Neural cell (in vitro differentiated cells): ENCODE measurements at regions not wholly inside any gene's neighbourhood (a gene's known extent, or its start where the extent isn't known, plus 50 kb on each side); places are given as distances from the start of the nearest gene placed in this dataset.

ENCODE experiments used
- H2AFZ ChIP-seq: fragments of 200-600, 300-800 bp; sonication (generic), shearing (Covaris generic); 2 replicates; pipeline ENCODE4 v1.6.0; 2014; ENCODE audit warnings: low read depth, mild to moderate bottlenecking, antibody characterized with exemption, low read length, moderate library complexity
- H3F3A ChIP-seq: fragments of 200-600 bp; shearing (Covaris generic); 2 replicates; pipeline ENCODE4 v1.6.1; 2016; ENCODE audit warnings: mild to moderate bottlenecking, moderate library complexity, mixed read lengths, antibody characterized with exemption, low read length; ENCODE audit not compliant: insufficient read depth, poor library complexity, severe bottlenecking
- H3K27ac ChIP-seq: fragments of 200-600, 300-800 bp; sonication (generic), shearing (Covaris generic); 2 replicates; pipeline ENCODE4 v1.5.1; 2014; ENCODE audit warnings: mild to moderate bottlenecking, low read length, moderate library complexity
- H3K27me3 ChIP-seq: fragments of 300-800, 200-600 bp; sonication (generic), shearing (Covaris generic); 2 replicates; pipeline ENCODE4 v1.6.0; 2014; ENCODE audit warnings: mild to moderate bottlenecking, low read depth, low read length, moderate library complexity; ENCODE audit not compliant: insufficient read depth
- H3K36me3 ChIP-seq: fragments of 300-800, 200-600 bp; sonication (generic), shearing (Covaris generic); 2 replicates; pipeline ENCODE4 v1.5.1; 2014; ENCODE audit warnings: mild to moderate bottlenecking, antibody characterized with exemption, low read length, moderate library complexity; ENCODE audit not compliant: insufficient read depth
- H3K4me2 ChIP-seq: fragments of 300-800, 200-600 bp; sonication (generic), shearing (Covaris generic); 2 replicates; pipeline ENCODE4 v1.6.0; 2014; ENCODE audit warnings: mild to moderate bottlenecking, low read length
- H3K4me3 ChIP-seq: fragments of 300-800, 200-600 bp; sonication (generic), shearing (Covaris generic); 2 replicates; pipeline ENCODE4 v1.5.1; 2014; ENCODE audit warnings: mild to moderate bottlenecking, low read length, moderate library complexity
- H3K79me2 ChIP-seq: fragments of 200-600 bp; shearing (Covaris generic); replicated peaks from 2 replicates; pipeline ENCODE4 v1.6.0; 2014; ENCODE audit warnings: mild to moderate bottlenecking, low read length, moderate library complexity; ENCODE audit not compliant: insufficient read depth
- H3K9ac ChIP-seq: fragments of 300-800, 200-600 bp; sonication (generic), shearing (Covaris generic); 2 replicates; pipeline ENCODE4 v1.6.1; 2016; ENCODE audit warnings: mild to moderate bottlenecking, low read length, mixed read lengths
- H3K9me2 ChIP-seq: fragments of 200-600 bp; shearing (Covaris generic); 2 replicates; pipeline ENCODE4 v1.6.1; 2016; ENCODE audit warnings: mild to moderate bottlenecking, low read length, mixed read lengths; ENCODE audit not compliant: insufficient read depth
- H3K9me3 ChIP-seq: fragments of 200-600, 300-800 bp; sonication (generic), shearing (Covaris generic); 2 replicates; pipeline ENCODE4 v1.6.1; 2016; ENCODE audit warnings: mild to moderate bottlenecking, mixed run types, low read length, moderate library complexity, mixed read lengths
- H4K20me1 ChIP-seq: fragments of 200-600 bp; shearing (Covaris generic); 2 replicates; pipeline ENCODE4 v1.6.1; 2016; ENCODE audit warnings: mild to moderate bottlenecking, mixed run types; ENCODE audit not compliant: insufficient read depth
- CTCF ChIP-seq: fragments of 450-650 bp; IDR thresholded peaks from 2 replicates; pipeline ENCODE4 v1.5.1; 2014; ENCODE audit warnings: antibody characterized with exemption, mild to moderate bottlenecking, moderate library complexity; ENCODE audit not compliant: poor library complexity, severe bottlenecking
- EP300 ChIP-seq: fragments of 450-650 bp; conservative IDR thresholded peaks from 2 replicates; pipeline ENCODE4 v1.6.1; 2014; ENCODE audit warnings: antibody characterized with exemption, mild to moderate bottlenecking, moderate library complexity; ENCODE audit not compliant: poor library complexity, severe bottlenecking
- MXI1 ChIP-seq: fragments of 450-650 bp; conservative IDR thresholded peaks from 2 replicates; pipeline ENCODE4 v1.6.1; 2014; ENCODE audit warnings: antibody characterized with exemption, mild to moderate bottlenecking; ENCODE audit not compliant: poor library complexity, severe bottlenecking
- RAD21 ChIP-seq: fragments of 450-650 bp; conservative IDR thresholded peaks from 2 replicates; pipeline ENCODE4 v1.6.1; 2014; ENCODE audit warnings: antibody characterized with exemption, mild to moderate bottlenecking, moderate library complexity
- REST ChIP-seq: IDR thresholded peaks from 2 replicates; pipeline ENCODE4 v1.6.1; 2012; ENCODE audit warnings: borderline replicate concordance
- SMC3 ChIP-seq: fragments of 450-650 bp; conservative IDR thresholded peaks from 2 replicates; pipeline ENCODE4 v1.6.1; 2014; ENCODE audit warnings: antibody characterized with exemption, mild to moderate bottlenecking, moderate library complexity; ENCODE audit not compliant: poor library complexity
- TAF1 ChIP-seq: IDR thresholded peaks from 2 replicates; pipeline ENCODE4 v1.6.1; 2012; ENCODE audit warnings: low read depth

- H2AFZ ChIP-seq: no peak overlapping the region
- no peak overlapping the region for H3K9ac ChIP-seq
- no peaks in the 10 kb centered on the region for H3K79me2 ChIP-seq
- TF ChIP-seq EP300 (no peak), TAF1 (no peak), RAD21 (no peak), MXI1 (no peak), REST (no peak), CTCF (no peak), SMC3 (no peak)
- H3K27ac ChIP-seq: no peak overlapping the region
- no peak overlapping the region for H3K4me3 ChIP-seq
- H3K4me2 ChIP-seq: no peak overlapping the region
- H3K9me3 ChIP-seq: no peaks in the 10 kb centered on the region
- no peaks in the 10 kb centered on the region for H3F3A ChIP-seq
- H3K9me2 ChIP-seq: no peaks in the 10 kb centered on the region
- no peaks in the 10 kb centered on the region for H3K27me3 ChIP-seq
- H4K20me1 ChIP-seq: no peaks in the 10 kb centered on the region
- H3K36me3 ChIP-seq: no peaks in the 10 kb centered on the region
Measured at GRCh38 chr7:1351881-1352625, 107.2 kb downstream of the MICALL2 start.

GRCh38 chr7:1352656-1353271 is 106.5 kb downstream of the MICALL2 start:
- no peak for TF ChIP-seq RAD21
- no peak overlapping the region for H2AFZ ChIP-seq
- no peaks in the 10 kb centered on the region for H3K79me2 ChIP-seq
- H3K4me2 ChIP-seq: no peak overlapping the region
- H3K27ac ChIP-seq: no peak overlapping the region
- no peaks in the 10 kb centered on the region for H3F3A ChIP-seq
- H3K4me3 ChIP-seq: no peak overlapping the region
- H3K9me2 ChIP-seq: no peaks in the 10 kb centered on the region
- no peaks in the 10 kb centered on the region for H3K36me3 ChIP-seq
- no peaks in the 10 kb centered on the region for H3K9me3 ChIP-seq
- no peaks in the 10 kb centered on the region for H3K27me3 ChIP-seq
- H4K20me1 ChIP-seq: no peaks in the 10 kb centered on the region
- no peak overlapping the region for H3K9ac ChIP-seq
